ENCODE measurements at regions not wholly inside any gene's neighbourhood (a gene's known extent, or its start where the extent isn't known, plus 50 kb on each side); places are given as distances from the start of the nearest gene placed in this dataset.

DNA sequence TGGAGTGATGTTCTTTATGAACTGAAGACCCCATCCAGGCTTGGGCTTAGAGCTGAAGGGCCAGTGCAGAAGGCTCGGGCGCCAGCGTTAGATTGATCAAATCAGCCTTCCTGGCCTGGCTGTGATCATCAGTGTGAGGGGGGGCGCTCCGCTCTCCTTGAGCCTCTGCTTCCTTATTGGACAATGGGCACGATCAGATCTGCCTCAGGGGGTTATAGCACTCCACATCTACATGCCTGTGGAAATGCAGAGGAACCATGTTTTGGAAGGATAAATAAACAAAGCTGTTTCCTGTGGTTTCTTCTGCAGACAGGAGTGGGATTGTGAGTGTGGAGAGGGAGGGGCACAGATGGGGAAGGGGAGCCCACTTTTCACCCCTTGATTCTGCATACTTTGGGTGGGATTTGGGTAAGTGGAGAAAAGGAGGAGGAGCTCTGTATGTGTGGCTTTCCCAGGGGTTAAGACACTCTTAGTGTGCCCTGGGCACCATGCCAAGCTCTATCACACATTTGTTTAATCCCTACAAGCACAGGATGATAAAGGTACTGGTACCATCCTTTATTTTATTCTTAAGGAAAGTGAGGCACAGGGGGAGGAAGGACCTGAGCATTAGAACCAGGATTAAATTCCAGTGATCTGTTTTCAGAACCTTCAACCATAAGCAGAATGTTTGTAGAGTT, 150.5 kb downstream of the EN1 start:
- DNase-seq: peak; percentile 28

DNA sequence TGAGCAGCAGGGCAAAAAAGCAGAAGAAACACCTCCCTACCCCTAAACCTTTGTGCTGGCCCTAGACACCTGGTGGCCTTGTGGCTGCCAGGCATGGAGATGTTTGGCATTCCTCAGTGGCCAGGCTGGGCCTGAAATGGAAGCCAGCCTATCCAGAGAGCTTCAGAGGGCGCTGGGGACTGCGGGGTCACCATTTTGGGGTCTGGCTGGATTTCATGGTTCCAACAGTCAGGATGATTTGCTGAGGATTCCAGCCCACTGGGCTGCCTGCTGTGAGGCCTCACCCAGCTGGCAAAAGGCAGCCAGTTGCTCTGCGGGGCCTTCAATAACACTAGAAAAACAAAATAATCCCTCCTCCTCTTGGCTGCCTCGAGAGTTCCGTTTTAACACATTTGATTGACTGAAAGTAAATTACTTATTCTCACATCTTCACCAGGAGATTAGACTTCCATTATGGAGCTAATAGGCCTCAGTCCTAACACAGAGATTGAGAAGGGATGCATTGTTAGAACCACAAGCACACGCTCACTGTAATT, 154.1 kb downstream of the EN1 start:
- DNase-seq: no peak

DNA sequence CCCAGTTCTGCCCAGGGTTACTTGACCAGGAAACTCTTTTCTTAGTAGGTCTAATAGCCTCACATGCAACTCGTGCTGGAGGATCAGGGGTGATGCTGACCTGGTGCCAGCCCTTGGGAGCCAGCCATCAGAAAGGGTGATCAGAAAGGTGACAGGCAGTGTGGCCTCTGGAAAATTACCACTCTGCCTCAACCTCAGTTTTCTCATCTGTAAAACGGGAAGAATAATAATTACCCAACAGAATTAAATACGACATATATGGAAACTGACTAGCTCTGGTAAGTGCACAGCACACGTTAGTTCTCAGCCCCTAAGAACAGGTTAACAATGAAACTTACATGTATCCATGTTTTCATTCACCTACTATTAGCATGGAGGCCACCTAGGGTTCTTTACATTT, 157.6 kb downstream of the EN1 start:
- no peak for DNase-seq

DNA sequence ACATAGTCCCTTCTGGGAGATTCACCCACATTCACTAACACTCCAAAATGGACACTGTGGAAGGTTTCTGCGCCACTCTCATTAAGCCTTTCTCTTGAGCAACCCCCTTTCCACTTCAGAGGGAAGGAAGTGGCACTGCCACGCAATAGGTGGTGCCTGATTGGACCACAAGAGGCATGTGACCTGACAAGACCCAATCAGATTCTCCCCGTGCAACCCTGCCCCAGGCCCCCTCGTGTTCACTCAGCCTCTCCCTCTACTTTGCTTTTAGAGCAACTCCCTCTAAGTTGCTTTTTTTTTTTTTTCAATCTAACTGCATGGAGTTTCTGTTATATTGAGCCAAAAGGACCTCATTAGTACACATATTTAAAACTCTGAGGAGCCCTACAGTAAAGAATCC, 158.0 kb downstream of the EN1 start:
- no peak for DNase-seq

DNA sequence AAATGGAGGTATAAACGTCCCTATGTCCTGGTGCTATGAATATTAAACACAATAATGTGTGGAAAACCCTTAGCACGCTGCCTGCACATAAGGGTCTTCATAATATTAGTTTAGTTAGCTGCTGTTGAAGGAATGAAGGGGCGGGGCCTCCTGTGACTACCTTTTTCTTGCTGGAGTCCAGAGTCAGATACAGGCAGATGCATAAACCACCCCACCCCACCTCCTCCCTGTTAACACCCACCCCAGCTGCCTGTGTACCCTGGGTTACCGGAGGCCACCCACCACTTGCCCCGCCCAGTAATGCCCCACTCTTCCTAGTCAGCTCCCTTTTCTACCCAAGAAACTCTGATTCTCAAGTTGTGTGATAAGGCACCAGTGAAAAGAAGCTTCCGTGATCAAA, 158.4 kb downstream of the EN1 start:
- DNase-seq: no peak

DNA sequence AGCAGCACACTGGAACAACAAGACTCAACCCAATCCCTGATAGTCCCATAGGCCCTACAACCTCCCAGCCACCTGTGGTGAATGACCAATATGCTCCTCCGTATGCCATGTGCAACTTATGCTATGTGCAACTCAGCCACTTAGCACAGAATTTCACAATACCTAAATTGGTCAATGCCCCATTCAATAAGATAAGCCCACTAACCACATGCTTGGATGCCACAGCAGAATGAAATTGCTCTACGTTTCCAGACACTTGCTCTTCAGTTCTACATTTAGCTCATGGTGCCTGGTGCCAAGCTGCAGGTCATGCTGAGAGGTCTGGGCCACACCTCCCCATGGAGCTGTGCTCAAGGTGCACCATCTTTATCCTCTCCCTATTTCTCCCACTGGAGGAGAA, 159.8 kb downstream of the EN1 start:
- DNase-seq: no peak

DNA sequence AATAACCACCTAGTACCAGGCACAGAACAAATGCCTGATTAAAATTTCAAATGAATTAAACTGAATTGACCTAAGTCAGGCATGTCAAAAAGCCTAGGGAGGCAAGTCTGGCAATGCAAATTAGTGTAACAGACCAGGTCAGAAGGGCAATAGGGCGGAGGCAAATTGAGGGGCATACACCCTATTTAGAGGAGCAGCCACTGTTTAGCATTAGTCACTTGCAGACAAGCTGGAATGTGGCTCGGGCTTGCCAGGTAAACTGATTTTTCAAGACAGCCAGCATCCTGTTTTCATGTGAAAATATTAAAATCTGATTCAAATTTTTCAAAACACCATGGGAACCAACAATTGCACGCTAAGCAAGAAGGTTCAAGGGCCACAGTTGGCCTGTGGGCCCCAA, 160.3 kb downstream of the EN1 start:
- no peak for DNase-seq

DNA sequence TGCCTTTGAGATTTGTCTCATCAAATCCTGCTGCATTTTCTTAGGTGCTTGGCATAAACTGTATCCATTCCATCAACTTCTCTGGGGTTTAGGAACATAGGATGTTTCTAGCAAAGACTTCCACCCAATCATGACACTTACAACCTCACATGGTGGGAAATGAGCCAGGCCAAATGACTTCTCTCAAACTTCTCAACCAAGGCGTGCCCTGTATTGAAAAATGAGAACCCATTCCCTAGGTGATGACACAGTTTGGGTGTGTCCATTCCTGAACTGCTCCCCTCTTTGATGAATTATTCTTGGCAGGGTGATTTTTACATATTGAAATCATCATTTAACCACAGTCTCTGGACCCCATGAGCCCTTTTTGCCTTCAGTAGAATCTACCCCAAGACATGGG, 161.1 kb downstream of the EN1 start:
- DNase-seq: no peak

DNA sequence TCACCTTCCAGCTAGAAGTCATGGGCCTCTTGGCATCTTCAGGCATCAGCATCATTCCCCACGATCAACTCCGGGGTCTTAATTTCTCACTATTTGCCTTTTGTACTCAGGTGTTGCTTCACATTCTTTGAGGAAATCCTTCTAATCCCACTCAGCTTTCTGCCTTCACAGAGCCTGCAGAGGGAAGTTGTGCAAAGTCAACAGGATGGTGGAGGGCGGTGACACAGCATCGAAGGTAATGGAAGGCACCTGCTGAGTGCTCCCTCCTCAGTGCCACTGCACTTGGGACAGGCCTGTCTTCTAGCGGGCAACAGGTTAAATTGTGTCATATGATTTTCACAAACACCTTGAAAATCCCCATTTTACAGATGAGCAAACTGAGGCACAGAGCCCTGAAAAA, 164.0 kb downstream of the EN1 start:
- DNase-seq: no peak

DNA sequence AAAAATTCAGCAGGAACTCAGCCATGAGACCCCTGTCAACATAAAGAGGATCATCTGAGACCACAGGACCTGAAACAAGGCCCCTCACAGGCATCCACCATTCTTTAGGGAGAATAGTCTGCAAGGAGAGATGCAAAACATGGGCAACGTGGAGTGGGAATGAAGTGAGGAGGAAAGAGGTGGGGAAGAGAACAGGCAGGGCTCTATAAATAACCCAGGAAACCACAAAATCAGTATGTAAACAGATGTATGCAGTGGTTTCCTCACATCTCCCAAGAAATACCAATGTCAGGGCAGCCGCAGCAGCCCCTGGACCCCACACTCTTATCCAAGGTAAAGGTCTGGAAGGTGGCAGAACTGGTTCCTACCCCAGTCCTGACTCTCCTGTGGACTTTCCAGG, 168.5 kb downstream of the EN1 start:
- no peak for DNase-seq

DNA sequence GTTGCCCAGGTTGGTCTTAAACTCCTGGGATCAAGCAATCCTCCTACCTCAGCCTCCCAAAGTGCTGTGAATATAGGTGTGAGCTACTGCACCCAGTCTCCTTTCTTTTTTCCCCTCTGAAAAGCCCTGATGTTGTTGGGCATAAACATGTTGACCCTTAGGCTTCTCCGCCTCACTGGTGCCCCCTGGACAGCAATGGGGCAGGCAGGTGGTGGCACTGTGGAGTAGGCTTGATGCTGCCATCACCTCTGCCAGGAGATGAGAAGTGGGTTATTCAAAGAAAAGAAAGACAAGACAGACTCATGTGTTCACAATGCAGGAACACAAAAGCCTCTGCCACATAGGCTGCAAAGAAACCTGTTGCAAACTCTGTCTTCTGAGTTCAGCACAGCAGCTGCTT, 169.9 kb downstream of the EN1 start:
- no peak for DNase-seq

DNA sequence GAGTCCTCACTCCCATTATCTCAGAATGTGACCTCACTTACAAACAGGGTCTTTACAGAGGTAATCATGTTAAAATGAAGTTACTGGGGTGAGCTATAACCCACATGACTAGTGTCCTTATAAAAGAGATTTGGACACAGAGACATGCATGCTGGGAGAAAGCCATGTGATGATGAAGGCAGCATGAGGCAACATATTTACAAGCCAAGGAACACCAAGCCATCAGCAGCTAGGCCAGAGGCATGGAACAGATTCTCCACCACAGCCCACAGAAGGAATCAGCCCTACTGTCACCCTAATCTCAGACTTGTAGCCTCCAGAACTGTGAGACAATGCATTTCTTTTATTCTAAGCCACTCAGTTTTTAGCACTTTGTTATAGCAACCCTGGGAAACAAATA, 171.9 kb downstream of the EN1 start:
- no peak for DNase-seq

DNA sequence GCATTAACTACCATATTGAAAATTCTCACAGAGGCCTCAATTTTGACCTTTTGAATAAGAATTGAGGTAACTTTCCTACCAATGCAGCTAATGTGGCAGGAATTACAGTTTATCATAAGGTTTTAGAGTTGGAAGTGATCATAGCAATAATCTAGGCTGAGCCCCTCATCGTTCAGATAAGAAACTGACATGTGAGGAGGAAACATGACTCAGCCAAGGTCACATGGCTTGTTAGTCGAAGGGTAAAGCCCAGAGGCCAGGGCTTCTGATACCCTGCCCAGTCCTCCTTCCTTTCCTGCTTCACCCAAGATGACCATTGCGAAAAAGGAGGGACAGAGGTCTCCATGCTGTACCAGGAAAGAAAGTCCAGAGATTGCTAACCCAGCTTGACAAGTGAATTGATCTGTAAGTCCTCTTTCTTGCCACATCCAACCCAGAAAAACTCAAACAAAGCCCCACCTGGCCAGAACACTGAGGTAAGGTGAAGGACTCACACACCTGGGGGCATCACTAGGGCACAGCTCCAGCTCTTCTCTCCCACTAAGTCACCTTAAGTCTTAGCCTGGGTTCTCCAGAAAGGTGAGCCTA, 174.8 kb downstream of the EN1 start:
- peak; percentile 29 for DNase-seq

DNA sequence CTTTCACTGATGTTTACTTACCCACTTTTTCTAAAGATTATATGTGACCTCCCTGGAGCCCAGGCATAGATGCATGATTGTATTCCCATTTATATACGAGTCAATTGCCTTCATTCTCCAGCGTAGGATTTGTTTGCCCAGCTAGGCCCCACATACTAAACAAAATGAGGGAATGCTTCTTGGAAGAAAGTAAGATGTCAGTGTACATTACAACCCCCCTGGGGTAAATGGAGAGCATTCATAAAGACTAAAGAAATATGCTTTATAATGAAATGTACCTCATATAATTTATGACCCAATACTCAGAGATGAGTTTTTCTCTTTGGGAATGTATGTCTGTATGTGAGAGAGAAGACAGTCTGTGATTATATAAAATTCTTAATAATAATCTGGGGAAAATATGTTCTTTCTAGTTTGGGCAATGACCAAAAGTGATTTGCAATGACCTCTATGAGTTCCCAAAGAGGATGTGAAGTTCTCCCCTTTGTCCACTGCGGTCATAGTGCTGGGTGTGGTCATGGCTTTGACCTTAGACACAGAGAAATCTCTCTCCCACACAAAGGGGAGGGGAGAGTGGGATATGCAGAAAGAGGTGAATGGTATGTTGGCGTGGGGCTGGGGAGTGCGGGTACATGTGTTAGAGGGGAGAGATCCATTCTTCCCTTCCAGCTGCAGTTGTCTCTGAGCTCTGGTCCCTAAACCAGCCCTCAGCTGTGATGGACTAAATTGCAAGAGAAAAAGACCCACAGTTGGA, 175.6 kb downstream of the EN1 start:
- no peak for DNase-seq

DNA sequence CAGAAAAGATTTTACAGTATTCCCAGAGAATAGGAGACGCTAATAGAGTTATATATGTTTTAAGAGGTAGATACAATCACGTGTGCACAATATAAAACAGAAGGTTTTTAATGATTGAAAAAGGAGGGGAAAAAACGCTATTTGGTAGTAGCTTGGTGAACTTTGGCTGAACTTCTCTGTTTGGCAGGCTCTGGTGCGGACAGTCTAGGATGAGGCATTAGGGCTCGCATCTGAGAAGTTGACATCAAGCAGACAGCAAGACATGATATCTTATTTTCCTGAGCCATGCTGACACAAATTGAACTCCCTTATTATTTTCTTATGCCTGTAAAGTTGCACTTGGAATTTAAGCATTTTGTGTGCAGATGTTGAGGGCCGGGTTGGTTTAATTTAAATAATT, 176.6 kb downstream of the EN1 start:
- DNase-seq: no peak

DNA sequence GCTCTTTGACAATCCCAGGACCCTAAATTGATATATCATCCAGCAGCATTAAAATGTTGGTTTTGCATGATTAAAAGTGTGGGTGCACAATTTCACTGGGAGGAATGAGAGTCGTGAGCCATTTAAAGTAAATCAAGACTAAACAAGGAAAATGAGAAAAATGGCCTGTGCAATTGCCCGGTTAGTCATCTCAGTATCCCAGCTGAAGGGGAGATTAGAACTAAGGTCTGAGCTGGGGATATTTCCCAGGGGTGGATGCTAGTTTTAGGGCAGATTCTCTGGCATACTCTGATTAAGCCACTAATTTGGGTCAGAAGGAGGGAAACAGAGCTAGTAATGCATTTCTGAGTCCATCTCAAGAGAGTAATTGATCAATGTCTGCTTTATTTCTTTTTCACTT, 177.2 kb downstream of the EN1 start:
- DNase-seq: no peak

DNA sequence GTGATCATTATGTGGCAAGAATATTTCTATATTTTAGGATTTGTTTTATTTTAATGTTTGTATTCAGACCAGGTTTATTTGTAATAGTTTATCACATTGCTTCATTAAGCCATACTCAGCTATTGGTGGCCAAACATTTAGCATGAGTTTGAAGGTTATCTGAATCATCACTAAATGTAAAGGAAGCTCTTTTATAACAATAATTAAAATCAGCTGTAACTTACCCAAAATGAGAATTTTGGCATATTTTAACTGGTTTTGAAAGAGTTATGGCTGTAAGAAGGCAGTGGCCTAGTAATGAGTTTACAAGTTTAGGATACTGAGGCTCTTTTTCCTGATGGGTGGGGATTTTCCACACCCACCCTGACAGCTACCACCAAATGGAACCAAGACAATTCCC, 177.8 kb downstream of the EN1 start:
- no peak for DNase-seq

DNA sequence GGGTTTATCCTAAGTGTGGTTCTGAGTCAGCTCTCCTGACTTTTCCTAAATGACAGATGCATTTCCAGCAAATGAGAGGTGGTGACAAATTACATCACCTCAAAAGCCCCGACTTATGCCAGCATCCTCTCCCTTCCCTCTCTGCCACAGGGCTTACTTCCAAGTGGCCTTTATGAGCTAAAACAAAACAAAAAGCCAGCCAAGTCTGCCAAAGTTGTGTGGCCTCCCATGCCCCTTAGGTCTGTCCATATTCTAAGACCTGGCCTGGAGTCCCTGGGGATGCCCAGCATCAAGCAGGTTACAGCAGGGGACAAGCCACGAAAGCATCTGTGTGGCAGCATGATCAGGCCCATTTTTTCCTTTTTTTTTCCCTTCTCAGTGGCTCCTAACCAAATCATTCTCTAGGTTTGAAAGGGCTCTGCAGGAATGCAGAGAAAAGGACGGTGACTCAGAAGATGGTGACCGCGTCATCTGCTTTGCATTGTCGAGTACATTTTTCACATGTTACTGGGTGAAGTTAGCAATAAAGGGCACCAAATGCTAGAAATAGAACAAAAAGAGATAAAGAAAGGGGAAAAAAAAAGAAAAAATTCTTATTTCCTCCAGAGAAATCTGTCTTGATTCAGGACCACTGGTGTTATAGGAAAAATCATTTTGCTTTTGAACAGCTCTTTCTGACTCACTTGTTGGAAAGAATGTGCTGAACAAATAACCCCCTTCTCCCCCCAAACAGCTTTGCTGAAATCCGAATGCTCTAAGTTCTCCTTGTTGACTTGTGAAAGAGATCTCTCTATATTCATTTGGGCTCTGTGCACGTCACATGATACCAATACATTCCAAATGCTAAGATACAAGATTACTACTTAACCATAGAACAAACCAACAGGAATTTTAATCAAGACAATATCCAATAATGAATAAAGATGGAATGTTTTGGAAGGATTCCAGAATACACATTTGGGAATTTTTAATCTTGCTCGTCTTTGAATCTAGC, 178.7 kb downstream of the EN1 start:
- peak; percentile 94 for DNase-seq

DNA sequence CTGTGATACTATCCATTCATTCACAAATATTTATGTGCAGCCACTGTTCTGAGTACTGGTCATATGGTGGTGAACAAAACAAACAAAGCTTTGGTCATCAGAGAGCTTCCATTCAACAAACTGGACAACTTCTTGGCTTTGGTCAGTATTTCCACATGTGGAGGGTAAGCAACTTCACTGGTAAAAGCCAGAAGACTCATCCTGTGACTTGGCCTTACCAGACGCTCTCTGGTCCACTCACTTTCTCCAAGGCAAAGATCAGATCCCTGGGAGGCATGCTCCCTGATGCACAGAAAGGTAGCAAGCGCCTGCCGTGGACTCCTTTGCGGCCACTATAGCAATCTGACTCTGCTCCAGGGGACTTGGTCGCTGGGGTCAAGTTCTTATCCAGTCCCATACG, 179.5 kb downstream of the EN1 start:
- peak; percentile 68 for DNase-seq

DNA sequence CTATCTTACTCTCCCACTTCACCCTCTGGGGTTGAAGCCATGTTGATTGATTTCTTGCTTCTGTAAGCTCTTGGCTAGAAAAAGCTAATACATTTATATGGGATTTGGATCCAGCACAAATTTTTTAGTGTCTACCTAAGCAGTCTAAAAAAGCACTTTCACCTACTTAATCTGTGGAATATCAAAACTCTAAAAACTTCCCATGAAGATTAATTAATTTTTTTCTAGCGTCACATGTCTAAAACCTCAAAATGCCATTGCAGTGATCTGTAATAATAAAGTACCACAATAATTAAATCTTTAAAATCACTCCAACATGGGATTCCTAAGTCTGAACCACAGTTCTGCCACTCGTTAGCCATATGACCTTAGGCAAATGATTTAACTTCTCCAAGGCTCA, 180.1 kb downstream of the EN1 start:
- peak; percentile 45 for DNase-seq

DNA sequence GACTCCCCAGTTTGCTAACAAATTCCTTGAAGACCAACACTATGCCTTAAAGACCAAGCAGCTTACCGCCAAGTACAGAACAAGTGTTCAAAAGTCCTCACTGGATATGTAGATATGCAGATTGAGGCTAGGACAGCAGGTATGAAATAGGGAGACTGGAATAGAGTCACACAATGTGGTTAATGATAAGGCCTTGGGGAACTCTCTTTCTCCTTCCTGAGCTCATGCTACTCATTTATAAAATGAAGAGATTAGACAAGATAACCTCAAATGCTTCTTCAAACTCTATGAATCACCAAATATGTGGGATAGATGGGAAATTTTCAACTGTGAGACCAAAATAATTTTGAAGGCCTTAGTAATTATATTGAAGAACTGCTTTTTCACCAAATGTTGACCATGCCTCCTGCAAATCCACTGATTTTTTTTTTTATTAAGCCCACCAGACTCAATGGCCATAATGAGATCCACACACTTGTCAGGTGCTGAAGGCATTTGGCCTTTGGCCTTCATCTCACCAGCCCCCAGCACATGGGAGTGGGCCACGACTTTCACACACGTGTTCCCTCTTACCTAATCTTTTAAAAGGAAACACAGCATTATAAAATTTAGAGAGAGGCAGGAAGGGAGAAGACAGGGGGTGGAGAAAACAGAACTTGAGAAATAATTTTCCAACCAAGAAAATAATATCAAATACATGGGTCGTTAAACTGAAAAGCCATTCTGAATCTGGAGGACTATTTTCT, 181.5 kb downstream of the EN1 start:
- DNase-seq: peak; percentile 35

DNA sequence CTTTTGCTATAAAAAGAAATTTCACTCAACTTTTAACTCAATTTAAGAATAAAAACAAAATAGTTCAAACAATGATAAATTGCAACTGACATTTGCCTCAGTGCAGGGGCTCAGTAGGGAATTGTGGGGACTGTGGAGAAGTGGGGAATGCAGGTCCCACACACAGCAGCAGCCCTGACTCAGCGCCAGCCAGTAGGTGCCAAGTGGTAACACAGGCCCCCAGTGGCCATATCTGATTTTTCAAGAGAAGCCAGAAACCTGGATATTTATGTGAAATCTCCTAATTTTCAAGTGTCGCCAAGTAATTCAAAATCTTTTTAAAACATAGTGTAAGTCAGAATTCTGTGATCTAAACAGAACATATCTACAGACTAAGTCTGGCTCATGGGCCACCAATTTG, 186.3 kb downstream of the EN1 start:
- no peak for DNase-seq

Measured in EL (cell line).